GM19397 (cell line): ENCODE measurements at regions not wholly inside any gene's neighbourhood (a gene's known extent, or its start where the extent isn't known, plus 50 kb on each side); places are given as distances from the start of the nearest gene placed in this dataset.

Experiments used
- ATAC-seq: cut with Tn5 transposase; IDR thresholded peaks from one replicate; pipeline ENCODE4 v1.9.1; 2021; ENCODE audit warnings: mild to moderate bottlenecking, moderate library complexity; ENCODE audit not compliant: unreplicated experiment

DNA sequence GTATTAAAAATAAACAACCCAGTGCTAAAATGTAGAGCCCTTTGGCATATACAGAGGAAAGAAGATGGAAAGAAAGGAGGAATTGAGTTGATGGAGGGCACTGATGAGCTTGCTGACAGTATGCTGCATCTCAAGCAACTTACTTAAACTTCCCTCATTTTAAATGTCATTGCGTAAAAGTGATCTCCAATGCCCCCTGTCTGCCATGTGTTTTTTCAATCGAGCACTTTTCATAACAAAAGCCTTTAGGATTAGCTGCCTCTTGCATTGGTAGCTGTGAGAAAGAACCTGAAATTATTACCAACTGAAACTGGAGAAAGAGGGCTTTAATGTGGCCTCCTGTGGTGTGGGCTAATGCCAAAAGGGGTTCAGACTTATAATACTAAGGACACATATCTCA is 541.6 kb downstream of the SUCLA2 start:
- ATAC-seq = no peak

DNA sequence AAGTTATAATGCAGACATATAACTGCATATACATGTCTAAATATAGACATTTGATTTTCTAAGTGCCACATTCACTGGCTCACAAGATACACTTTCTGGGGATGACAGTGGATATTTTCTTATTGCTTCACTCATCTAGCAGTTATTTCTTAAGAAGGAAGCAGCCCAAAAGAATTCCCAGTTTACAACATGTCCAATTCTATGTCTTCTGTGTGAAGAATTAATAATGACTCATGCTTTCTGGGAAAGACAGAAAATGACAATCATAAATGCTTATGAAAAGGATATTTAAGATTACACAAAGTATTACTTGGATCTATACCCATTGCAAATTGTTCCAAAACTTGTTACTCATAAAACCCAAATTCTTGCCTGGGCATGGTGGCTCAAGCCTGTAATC is 543.4 kb downstream of the SUCLA2 start:
- no peak for ATAC-seq

DNA sequence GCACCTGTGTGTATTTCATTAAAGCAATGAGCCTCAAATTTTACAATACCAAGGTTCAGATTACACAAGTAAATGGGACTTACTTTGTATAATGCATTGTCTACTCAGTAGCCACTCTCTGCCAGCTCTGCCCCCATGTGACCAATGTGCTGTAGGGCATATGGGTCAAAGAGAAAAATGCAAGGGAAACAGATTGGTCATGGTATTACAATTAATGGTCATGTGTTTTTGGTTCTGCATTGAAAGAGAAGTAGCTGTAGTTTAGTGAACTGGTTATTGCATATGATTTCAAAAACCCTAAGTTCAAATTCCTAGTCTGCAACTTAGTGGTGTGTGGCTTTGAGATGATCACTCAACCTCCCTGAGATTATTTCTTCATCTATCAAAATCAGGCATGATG is 545.4 kb downstream of the SUCLA2 start:
- no peak for ATAC-seq

DNA sequence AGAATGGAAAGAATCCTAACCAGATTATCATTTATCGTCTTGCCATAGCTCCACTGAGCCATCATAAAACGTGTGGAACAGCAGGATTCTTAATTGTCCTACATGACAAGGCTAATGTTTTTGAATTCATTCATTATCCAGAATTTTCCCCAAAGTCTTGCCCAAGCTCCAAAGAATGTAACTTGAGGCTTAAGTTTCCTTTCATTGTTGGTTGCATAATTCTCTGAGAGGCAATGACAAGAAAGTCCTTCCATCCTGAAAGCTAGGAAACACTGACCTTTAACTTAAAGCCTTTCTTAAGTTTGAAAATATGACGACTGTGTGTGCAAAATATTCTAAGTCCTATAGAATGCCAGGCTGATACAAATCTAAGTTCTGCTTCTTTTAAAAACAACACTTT is 546.1 kb downstream of the SUCLA2 start:
- ATAC-seq = no peak

DNA sequence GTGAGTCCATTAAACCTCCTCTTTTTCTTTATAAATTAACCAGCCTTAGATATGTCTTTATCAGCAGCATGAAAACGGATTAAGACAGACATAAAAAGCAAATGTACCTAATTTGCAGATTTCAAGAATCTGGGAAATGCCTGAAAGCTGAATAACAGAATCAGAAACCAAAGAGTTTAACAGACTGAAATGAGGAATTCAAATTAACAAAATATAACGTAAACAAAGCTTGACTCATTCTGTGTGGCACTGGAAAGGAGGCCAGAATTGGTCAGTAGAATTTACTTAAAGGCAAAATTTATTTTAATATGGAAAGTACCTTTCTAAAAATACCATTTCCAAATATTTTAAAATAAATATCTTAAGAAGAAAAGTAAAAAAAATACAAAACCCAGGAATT is 540.6 kb upstream of the HTR2A start:
- ATAC-seq = no peak

DNA sequence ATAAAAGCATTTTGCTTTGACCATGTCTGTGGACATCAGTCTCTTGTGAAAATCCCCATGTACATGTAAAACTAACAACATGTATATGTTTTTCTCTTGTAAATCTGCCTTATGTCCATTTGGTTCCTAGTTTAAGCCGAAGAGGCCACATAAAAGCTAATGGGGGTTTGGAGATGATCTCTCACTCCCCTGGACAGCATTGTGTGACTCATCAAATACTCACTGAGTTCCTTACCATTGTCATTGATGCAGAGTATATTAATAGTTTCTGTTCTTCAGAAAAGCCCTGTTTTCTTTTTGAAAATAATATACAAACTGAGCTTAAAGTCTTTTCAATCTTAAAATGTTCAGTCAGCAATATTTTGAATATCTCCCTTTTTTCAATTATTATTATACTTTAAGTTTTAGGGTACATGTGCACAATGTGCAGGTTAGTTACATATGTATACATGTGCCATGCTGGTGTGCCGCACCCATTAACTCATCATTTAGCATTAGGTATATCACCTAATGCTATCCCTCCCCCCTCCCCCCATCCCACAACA is 536.7 kb upstream of the HTR2A start:
- no peak for ATAC-seq

DNA sequence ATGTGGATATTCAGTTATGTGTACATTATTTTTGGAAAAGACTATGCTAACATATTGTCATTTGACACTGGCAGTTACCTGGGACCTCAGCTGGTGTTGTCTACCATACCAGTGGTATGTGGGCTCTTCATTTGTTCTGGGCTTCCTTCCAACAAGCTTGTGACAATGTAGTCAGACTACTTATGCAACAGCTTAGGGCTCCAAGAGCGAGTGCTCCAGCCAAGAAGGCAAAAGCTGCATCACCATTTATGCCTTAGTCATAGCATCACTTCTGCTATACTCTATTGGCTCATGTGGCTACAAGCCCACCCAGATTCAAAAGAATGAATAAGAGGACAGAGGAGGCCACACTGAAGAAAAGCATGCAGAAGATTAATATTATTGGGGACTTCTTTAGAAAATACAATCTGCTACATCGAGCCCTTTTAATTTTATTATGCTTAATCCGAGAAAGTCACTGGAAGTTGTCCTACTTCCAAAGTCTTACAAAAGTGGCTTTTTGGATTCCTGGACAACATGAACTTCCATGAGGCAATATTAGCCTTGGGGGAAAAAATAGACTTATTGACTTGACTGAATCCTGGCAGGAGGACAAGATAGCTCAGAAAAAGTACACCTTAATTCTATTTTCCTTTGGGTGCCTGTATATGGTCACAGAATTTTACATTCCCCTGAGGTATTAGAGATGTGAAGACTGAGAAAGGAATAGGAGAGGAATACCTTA is 529.4 kb upstream of the HTR2A start:
- no peak for ATAC-seq

DNA sequence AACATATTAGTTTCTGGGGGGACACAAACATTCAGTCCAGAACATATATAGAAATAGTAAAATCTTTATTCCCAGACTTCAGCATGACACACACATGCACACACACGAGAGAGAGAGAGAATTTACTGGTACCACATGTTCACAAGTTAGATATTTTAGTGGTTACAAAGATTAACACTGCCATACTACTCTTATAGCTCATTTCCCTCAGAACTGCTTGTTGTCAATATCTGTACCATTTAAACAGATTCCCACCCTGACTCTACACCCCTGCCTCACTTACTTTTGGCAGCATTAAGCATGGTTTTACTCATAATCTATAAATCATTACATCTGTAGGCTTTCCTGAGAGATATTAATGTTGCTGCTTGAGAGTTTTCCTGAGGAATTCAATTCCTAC is 524.7 kb upstream of the HTR2A start:
- ATAC-seq = no peak

DNA sequence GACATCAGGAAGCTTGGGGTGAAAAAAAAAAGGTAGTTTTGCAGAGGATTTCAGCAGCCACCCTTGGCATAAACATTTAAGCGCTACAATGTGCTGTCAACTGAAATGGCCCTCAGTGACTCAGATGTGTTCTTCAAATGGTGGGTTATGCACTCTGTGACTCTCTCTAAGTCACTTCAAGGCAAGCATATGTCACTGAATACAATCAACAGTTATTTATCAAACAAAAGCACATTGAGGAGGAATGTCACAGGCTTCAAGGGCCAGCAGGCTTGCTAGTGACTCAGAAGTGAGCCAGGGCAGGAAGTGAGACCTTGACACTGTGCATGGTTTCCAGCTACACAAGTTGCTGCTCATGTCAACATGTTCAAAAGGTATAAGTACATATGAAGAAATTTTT is 523.7 kb upstream of the HTR2A start:
- no peak for ATAC-seq

DNA sequence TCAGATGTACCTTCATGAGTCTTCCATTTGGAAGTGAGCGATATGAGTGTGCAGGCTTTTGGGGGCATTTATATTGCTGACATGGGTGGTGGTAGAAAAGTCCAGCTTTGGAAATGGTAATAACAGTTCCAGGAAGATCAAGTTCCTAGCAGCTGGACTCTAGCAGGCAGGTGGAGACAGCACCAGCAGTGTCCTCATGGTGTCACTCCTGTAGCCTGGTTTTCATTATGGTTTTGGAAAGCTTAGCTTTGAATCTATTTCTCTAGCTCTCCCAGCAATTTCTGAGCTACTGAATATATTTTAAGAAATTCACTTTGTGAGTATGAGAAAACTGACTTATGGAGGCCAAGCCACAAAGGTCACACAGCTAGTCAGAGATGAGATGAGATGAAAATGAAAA is 523.2 kb upstream of the HTR2A start:
- ATAC-seq = no peak

DNA sequence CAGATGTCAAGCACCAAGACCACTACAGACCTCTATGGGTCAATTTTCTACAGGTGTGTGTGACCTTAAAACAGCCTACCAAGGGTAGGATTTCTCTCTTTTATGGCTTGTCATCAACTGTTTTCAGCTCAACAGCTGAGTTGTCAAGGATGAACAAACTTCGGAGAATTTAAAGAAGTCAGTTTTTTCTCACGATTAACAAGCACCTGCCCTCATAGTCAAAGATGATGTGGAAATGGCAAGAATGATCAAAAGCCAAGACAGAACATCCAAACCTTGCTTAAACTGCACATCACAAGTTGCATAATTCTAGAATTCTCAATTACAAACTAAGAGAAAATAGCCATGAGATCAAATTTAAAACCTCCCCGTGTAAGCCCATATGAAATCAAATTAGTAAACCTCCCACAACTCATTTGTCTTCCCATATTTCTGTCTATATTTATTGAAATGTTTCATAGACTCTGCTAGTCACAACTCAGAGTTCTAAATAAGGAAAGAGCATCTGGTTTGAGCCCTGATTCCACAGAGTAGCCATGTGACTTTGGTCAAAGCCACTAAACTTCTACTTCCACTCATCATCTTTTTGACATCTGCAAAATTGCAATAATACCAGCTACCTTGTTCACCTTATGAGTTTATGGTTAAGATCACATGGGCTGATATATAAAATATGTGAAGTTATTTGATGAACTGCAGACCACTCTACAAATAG is 521.5 kb upstream of the HTR2A start:
- no peak for ATAC-seq

DNA sequence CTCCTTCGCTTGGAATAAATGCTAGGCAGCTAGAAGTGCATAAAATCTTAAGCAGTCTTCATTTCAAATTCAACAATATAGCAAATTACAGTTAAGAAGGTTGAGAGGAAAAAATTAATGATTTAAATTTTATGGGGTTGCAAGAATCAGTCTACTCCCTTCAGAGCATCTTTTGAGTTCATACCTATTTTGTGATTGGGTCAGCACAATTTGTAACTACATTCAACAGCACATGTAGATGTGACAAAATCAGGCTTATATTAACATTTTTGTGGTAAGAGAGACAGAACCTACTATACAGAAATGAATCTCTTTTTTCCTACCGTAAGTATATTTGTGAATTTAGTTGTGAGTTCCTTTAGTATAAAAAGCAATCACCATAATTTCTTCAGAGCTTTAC is 520.6 kb upstream of the HTR2A start:
- ATAC-seq = no peak

DNA sequence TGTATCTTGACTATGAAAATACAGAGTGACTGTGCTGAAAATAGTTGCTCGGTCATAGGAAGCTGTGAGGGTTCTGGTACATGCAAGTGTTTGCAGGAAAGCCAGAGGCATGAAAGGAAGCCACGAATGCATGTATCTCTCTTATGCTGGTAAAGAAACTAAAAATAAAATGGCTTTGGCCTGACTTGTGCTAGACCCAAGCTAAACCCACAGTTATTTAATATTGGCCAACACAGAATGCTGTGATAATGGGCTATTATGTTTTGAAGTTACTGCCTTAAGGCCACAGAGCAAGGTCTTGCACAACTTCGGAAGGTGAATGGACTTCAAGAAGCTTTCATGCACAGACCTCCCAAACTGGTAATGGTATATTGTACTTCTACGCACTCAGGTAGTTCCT is 518.2 kb upstream of the HTR2A start:
- ATAC-seq = no peak

DNA sequence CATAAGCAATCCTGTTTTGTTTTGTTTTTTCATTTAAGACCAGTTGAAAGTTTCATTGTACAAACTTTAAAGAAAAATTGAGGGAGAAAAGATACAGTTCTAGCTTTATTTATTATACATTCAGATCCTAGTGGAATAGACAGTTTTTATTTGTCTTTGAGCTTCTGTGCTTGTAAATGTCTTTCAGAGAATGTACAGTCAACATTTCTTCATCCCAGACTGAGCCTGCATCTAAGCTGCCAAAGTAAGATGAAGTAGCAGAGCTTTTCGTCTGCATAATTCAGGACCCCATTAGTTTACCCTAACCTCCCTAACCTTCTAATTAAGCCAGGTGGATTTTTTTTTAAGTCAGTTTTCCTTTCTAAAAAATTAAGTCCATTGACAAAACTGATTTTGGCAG is 516.7 kb upstream of the HTR2A start:
- ATAC-seq = no peak

DNA sequence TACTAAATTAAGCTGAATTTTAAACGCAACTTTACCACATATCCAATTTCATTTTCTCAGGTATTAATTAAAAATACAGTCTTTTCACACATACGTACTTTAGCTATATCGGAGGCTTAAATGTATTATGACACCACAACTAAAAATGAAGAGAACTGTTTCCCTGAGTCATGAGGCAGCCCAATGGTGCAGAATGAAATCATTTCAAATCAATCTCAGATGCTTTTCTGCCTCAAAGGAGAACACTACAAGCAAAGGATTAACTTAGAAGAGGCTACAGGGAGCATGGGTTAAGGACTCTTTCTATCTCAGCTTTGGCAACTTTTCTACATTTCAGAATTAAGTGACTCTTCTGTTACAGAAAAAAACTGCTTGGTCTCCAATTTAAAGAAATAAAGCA is 516.3 kb upstream of the HTR2A start:
- ATAC-seq = no peak

DNA sequence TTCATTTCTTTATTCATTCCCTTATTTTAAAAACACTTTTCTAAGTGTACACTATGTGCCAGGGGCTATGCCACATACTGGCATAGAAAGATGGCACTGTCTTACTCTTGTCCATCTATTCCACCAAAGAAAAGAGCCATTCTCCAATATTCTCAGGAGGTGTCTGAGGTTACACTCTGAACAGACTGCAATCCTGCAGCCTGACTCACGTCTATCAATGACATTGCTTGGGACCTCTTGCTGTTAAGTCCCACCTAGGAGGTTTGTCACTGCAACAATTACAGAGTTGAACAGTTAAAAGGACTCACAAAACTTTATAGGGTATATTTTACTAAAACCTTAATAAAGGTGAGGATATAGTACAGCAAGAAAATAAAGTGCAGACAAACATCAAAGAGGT is 512.9 kb upstream of the HTR2A start:
- no peak for ATAC-seq

DNA sequence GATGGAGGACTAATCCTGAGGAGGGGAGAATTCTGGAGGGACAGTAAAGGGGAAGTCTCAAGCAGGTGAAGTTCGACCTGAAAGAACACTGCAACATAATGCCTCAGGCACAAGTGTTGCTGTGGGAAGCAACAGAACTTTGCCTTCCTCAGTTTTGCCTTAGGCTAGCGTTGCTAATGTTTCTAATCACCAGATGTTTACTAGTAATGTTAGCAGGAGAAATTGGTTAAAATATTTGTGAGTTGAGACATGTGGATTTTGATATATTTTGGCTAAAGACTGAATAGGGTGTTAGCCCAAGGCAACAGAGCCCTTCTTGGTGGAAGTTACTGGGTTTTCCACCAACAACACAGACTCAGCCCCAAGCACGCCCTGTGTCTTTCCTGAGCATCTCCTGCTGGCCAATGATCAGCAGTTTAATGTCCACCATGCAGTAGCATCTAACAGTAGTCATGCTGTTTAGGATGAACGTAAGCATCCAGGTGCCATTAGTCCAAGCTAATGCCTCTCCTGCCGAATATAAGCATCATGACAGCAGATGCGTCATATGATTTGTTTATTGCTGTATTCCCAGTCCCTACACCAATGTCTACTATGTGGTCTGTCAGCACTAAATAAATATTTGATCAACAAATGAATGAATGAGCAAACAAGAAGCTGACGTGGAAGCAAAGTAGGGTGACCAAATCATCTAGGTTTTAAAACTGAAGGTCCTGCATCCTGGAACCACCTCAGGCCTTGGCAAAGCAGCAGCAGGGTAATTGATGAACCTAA is 511.9 kb upstream of the HTR2A start:
- no peak for ATAC-seq

DNA sequence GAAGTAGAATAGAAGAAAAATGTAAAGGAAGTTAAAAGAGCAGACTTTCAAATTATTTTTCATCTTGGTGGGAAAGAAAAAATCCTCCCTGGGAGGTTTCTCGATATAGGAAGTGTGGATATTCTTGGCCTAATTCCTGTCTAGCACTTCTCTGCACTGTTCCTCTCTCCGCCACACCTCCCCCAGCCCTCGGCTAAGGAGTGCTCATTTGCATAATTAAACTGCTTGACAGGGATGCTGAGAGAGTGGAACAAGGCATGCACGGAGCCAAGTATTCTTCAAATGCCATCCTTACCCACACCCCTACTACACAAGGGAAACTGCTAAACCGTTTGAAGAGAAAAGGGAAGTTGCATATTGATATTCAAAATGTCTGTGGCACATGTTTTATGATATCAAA is 511.0 kb upstream of the HTR2A start:
- no peak for ATAC-seq

DNA sequence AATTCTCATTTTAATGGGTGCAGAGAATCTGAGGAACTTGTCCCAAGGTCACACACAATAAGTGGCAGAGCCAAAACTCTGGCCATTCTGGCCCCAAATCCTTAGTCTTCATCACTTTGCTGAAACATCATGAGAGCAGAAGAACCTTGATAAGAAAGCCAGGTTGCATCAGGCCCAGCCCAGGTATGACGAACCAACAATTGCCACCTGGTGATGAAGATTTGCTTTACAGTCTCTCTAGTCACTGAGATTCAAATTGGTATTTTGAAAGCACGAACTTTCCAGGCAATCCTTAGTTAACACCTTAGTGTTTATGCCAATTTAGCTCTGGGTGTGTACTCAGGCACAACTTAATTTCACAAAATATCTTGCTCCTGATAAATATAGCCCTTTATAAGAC is 502.7 kb upstream of the HTR2A start:
- ATAC-seq = no peak

DNA sequence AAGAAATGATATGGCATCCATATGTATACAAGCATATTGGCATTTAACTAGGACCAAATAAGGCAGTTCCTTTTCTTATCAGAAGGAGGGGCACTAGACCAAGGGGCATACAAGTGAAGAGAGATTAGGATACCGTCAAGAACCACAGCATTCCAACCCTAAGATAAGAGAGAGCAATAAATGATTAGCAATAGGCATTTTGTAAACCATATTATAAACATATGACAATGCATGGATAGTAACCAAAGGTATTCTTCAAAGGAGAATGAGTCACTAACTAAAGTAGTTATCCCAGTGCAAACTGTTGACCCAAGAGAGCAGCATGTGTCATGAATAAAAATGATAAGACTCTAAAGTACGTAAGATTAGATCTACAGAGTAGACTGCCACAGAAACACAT is 500.9 kb upstream of the HTR2A start:
- no peak for ATAC-seq

DNA sequence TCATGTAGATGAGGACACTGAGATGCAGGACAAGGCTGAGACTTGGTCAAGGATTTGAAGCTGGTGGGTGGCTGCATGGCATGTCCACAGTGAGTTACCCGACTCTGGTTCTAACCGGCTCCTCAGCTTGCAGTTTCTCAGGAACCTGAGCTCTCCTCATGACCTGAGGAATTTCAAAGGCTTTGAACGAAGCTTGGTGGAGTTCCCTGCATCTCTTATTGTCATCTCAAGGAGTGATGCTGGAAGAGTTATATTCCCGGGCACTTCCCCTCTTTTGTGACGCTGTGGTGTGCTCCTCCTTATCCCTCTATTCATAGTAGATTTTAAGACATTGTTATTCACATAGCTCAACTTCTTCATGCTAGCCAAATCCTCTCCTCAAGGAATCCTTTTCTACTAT is 500.1 kb upstream of the HTR2A start:
- ATAC-seq = no peak

DNA sequence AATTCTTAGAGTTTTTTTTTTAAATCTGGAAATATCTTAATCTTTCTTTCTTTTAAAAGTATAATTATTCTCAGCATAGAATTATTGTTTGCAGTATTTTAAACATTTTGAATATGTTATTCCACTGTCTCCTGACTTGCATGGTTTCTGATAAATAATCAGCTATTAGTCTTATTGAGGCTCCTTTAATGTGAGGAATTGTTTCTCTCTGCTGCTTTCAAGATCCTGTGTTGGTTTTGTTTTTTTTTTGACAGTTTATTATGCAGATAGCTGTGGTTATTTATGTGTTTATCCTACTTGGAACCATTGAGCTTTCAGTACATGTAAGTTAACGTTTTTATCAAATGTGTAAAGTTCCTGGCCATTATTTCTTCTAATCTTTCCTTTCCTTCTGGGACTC is 477.9 kb upstream of the HTR2A start:
- ATAC-seq = no peak
